RKO (cell line): ENCODE measurements at regions not wholly inside any gene's neighbourhood (a gene's known extent, or its start where the extent isn't known, plus 50 kb on each side); places are given as distances from the start of the nearest gene placed in this dataset.
A peak's percentile ranks its signal among the peaks of the same experiment; 100 is the strongest.
"Not testable (repeated sequence)": the region's sequence is repeated elsewhere in the genome, so short reads cannot be mapped to it uniquely, and the experiment has no call there.

Source experiments
- DNase-seq: peaks from one replicate; pipeline ENCODE4 v3.0.0-alpha.2; 2016; ENCODE audit warnings: low spot score

DNA sequence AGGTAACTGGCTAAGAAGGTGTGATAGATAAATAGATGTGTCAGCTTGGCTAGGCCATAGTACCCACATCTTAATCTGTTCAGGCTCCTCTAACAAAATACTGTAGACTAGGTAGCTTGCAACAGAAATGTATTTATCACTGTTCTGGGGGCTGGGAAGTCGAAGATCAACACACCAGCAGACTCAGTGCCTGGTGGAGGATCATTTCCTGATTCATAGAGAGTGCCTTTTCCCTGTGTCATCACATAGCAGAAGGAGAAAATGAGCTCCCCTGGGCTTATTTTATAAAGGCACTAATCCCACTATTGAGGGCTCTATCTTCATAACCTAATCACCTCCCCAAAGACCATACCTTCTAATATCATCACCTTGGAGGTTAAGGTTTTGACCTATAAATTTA lies 532.7 kb upstream of the OLFM3 start:
- DNase-seq = no peak

DNA sequence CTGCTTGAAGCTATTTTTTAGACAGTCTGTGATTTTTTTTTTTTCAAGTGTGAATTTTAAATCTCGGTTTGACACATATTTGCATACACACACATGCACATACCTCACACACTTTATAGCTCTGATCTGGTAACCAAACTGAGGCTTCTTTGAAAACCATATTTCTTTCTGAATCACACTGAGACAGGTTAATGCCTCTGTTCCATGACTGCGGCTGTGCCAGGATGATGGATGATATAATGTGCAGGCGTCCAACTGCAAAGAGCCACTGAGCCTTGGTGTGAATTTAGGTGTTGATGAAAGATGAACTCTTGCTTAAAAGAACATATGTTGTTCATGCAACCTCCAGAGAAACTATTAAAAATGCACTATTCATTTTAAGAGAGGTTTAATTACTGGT lies 504.0 kb upstream of the OLFM3 start:
- DNase-seq = no peak

DNA sequence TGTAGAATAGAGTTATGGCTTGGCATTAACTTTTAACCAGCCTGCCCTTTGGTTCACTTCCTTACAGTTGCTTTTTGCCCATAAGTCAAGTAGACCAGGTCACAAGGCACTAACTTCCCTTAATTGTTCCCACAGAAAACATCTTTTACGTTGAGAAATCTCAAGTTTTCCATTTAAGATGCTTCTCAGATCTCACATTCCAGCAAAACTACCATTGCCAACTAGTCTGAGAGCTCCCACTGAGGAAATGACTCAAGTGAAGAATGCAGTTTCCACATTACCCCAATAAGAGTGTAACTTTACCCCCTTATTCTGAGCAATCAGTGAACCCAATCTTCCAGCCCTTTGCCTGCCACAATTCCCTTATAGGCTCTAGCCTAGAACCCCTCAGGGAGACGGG lies 502.2 kb upstream of the OLFM3 start:
- no peak for DNase-seq

DNA sequence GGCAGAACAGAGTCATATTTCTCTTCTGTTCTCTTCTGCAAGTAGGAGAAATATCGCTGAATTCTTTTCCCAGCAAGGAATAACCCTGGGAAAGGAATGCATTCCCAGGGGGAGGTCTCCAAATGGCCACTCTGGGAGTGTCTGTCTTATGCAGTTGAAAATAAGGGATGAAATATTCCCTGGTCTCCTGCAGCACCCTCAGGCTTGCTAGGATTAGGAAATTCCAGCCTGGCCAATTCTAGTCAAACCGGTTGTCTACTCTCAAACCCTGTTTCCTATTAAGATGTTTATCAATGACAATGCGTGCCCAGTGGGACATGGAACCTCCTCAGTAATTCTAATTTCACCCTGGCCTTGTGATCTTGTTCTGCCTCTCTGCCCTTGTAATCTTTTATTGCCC lies 501.1 kb upstream of the OLFM3 start:
- DNase-seq = peak; percentile 5

DNA sequence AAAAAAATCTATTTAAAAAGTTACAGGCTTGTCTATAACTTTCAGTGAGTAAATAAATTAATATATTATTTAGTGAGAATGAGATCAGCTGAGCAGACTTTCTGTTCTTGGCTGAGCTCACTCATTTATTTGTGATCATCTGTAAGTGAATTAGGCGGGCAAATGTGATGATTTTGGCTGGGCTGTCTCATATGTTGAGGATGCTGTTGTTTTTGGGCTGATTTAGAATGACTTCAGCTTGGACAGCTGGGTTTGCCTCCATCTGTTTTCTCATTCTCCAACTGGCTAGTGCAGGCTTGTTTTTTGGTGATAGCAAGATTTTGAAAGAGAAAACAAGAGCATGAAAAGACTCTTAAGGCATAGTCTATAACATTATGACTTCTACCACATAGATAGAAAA lies 475.8 kb upstream of the OLFM3 start:
- DNase-seq = no peak

DNA sequence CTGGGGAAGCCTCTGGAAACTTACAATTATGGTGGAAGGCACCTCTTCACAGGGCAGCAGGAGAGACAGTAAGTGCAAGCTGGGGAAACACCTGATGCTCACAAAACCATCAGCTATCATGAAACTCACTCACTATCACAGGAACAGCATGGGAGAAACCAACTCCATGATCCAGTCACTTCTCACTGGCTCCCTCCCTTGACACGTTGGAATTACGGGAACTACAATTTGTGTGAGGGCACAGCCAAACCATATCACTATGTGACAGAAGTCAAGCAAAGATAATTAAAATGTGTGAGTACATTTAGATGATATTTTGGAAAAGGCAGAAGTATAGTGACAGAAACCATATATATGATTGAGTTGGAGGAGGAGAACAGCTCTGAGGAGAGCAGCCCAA lies 474.0 kb upstream of the OLFM3 start:
- no peak for DNase-seq

DNA sequence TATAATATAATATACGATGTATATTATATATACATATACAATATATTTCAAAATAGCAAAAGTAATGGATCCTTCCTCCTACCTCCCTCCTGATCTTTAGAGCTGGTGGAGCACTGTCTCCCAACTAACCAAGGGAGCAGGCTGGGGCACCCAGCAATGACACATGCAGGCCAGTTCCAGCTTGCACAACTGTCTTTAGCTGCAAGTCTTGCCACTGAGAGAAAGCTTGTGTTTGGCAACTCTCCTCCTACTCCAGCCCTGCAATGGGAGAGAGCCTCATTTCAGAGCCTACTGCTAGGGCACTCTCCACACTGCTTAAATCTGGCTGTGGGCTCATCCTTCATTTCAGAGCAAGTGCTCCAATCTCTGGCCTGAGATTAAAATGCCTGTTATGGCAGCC lies 469.8 kb upstream of the OLFM3 start:
- no peak for DNase-seq

DNA sequence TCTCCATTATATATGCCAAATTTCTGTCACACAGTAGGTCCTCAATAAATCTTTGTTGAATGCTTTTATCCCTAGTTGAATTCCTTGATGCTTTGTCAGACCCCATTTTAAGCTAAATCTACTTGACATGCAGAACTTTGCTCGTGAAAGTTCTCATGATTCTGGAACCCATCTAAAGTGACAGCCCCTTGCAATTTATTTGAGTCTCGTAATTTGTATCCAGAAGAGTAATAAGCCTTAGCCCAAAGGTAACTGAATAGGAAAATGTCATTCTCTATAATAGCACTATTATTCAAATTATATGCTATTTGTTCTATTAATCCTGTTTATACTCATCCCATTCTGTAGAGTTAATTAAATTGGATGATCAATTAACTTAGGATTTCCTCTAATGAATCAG lies 466.6 kb upstream of the OLFM3 start:
- no peak for DNase-seq

DNA sequence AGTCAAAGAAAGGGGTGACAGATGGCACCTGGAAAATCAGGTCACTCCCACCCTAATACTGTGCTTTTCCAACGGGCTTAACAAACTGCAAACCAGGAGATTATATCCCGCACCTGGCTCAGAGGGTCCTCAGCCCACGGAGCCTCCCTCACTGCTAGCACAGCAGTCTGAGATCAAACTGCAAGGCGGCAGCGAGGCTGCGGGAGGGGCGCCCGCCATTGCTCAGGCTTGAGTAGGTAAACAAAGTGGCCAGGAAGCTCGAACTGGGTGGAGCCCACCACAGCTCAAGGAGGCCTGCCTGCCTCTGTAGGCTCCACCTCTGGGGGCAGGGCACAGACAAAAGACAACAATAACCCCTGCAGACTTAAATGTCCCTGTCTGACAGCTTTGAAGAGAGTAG lies 445.6 kb upstream of the OLFM3 start:
- not testable (repeated sequence) for DNase-seq

DNA sequence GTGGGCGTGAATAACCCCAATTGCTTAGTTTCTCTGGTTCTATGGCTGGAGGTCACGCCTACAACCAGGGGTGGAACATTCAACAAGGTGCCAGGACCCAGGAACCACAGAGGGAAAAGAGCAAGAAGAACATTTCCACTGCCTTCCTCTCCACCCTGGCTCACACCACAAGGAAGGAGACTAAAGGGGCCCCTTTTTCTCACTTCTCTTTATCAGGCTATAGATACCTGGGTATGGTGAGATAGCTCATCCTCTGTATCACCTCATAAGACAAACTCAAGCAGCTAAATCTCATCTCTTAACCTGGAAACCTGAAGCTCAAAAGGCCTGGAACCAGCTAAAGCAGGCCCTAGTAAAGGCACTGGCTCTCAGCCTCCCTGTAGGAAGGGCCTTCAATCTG lies 438.8 kb upstream of the OLFM3 start:
- DNase-seq = no peak

DNA sequence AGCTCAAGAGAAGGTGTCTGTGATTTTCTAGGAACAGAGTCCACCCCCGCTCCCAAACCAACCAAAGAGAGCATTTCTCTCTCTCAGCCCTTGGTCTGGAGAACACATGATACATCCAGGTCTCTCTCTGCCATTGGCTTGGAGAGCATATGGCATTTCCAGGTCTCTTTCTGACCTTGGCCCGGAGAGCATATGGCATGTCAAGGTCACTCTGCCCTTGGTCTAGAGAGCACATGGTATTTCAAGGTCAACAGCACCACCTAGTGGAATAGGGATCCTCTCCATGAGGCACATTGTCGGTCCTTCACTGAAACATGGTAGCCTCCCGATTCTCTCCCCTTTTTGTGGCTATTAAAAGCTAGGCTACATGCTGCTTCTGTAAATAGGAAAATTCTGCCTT lies 437.7 kb upstream of the OLFM3 start:
- peak; percentile 27 for DNase-seq

DNA sequence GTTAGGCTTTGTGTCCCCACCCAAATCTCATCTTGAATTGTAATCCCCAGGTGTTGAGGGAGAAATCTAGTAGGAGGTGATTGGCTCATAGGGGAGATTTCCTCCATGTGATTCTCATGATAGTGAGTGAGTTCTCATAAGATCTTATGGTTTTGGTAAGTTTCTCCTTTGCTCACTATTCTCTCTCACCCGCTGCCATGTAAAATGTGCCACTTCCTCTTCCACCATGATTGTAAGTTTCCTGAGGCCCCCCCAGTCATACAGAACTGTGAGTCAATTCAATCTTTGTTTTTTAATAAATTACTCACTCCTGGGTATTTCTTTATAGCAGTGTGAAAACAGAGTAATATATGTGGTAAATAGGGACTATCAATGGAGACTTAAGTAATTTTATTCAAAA lies 434.5 kb upstream of the OLFM3 start:
- DNase-seq = no peak

DNA sequence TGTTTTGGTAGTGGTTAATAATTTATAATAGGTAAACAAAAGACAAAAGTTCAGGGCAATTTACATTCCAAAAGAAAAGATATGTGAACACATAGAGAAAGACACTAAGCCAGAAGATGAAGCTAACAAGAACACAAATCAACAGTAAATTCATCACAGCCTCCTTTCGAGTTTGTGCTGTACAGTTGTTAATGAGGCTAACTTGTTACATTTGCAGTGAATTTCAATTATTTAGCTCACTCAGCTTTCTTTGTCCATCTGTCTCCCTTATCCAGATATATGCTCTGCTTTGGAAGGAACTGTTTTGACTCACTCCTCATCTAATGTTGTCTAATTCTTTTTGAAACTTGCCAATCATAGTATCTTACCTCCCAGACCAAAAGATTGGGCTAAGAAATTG lies 423.3 kb upstream of the OLFM3 start:
- no peak for DNase-seq
